IMR-90 (cell line): ENCODE measurements at regions not wholly inside any gene's neighbourhood (a gene's known extent, or its start where the extent isn't known, plus 50 kb on each side); places are given as distances from the start of the nearest gene placed in this dataset.

ENCODE experiments used
- ATAC-seq: fragments of 200-7000 bp; cut with Tn5 transposase; 2 replicates; pipeline ENCODE4 v1.9.1; 2020; ENCODE audit warnings: low read depth, mild to moderate bottlenecking, moderate library complexity
- BruUV-seq: library from RNA; stranded (reverse); fragments of 400-500 nt; replicated peaks from 2 replicates; lab custom pipeline; 2021; lab: Mats Ljungman, UMichigan
- CTCF ChIA-PET: fragments of 300-600 bp; formaldehyde crosslinking; extraction: SDS; loops from one replicate; lab custom pipeline; 2021; ENCODE audit warnings: antibody characterized with exemption; lab: Yijun Ruan, JAX
- POLR2A ChIA-PET: fragments of 300-600 bp; sonication (Branson Sonifier 250); formaldehyde crosslinking; loops from one replicate; lab custom pipeline; 2022; ENCODE audit warnings: antibody characterized with exemption; ENCODE audit not compliant: unreplicated experiment; lab: Charles Lee
- DNase-seq: peaks from one replicate; pipeline ENCODE4 v3.0.0; 2013
- H2AFZ ChIP-seq: replicated peaks from 2 replicates; pipeline ENCODE3; 2013; ENCODE audit warnings: low read length, mild to moderate bottlenecking; ENCODE audit not compliant: poor library complexity
- H2AK5ac ChIP-seq: 2 replicates; pipeline ENCODE4 v1.6.1; 2013; ENCODE audit warnings: low read depth, low read length, inconsistent platforms
- H2AK9ac ChIP-seq: replicated peaks from 2 replicates; pipeline ENCODE3; 2013; ENCODE audit warnings: mild to moderate bottlenecking, low read depth, low read length, moderate library complexity; ENCODE audit not compliant: poor library complexity
- H2BK120ac ChIP-seq: 2 replicates; pipeline ENCODE4 v1.6.1; 2013; ENCODE audit warnings: low read depth, low read length, inconsistent platforms
- H2BK15ac ChIP-seq: 3 replicates; pipeline ENCODE4 v1.6.1; 2013; ENCODE audit warnings: low read depth, low read length, inconsistent platforms
- H2BK20ac ChIP-seq: 2 replicates; pipeline ENCODE4 v1.6.1; 2013; ENCODE audit warnings: low read depth, mild to moderate bottlenecking, inconsistent platforms, low read length, moderate library complexity
- H2BK5ac ChIP-seq: 2 replicates; pipeline ENCODE4 v1.6.1; 2013; ENCODE audit warnings: mild to moderate bottlenecking, low read depth, low read length, inconsistent platforms; ENCODE audit not compliant: poor library complexity, severe bottlenecking
- H3K14ac ChIP-seq: replicated peaks from 2 replicates; pipeline ENCODE4 v1.6.1; 2013; ENCODE audit warnings: low read depth, low read length, inconsistent platforms
- H3K18ac ChIP-seq: 2 replicates; pipeline ENCODE4 v1.6.1; 2013; ENCODE audit warnings: low read depth, low read length, control low read depth
- H3K23ac ChIP-seq: 2 replicates; pipeline ENCODE4 v1.6.1; 2013; ENCODE audit warnings: low read depth, low read length, inconsistent platforms
- H3K27ac ChIP-seq: 2 replicates; pipeline ENCODE4 v1.5.1; 2013; ENCODE audit warnings: mild to moderate bottlenecking, control low read depth, low read length; ENCODE audit not compliant: insufficient read depth
- H3K27me3 ChIP-seq: 2 replicates; pipeline ENCODE4 v1.6.1; 2013; ENCODE audit warnings: low read length; ENCODE audit not compliant: control insufficient read depth, insufficient read depth
- H3K36me3 ChIP-seq: 2 replicates; pipeline ENCODE4 v1.6.1; 2013; ENCODE audit warnings: low read length, mixed read lengths; ENCODE audit not compliant: control insufficient read depth, insufficient read depth
- H3K4ac ChIP-seq: 2 replicates; pipeline ENCODE4 v1.6.1; 2013; ENCODE audit warnings: low read depth, low read length, inconsistent platforms
- H3K4me1 ChIP-seq: 2 replicates; pipeline ENCODE4 v1.6.1; 2013; ENCODE audit warnings: low read length, mixed read lengths; ENCODE audit not compliant: control insufficient read depth, insufficient read depth
- H3K4me2 ChIP-seq: 2 replicates; pipeline ENCODE4 v1.6.1; 2013; ENCODE audit warnings: low read depth, mild to moderate bottlenecking, control low read depth, low read length, moderate library complexity
- H3K4me3 ChIP-seq: 2 replicates; pipeline ENCODE4 v1.5.1; 2013; ENCODE audit warnings: low read depth, mild to moderate bottlenecking, control low read depth, low read length, moderate library complexity; ENCODE audit not compliant: insufficient read depth
- H3K56ac ChIP-seq: 2 replicates; pipeline ENCODE4 v1.6.1; 2013; ENCODE audit warnings: low read length, inconsistent platforms; ENCODE audit not compliant: insufficient read depth; ENCODE audit errors: extremely low read depth
- H3K79me1 ChIP-seq, 2 experiments: 2 replicates each; pipeline ENCODE4 v1.6.1; 2013; ENCODE audit warnings: low read length in 2 of 2, inconsistent platforms in 1 of 2, low read depth in 1 of 2
- H3K9ac ChIP-seq: 2 replicates; pipeline ENCODE4 v1.6.1; 2013; ENCODE audit warnings: low read depth, low read length, control low read depth
- H3K9me1 ChIP-seq: 2 replicates; pipeline ENCODE4 v1.6.1; 2013; ENCODE audit warnings: low read length, inconsistent platforms; ENCODE audit not compliant: insufficient read depth
- H3K9me3 ChIP-seq: 2 replicates; pipeline ENCODE4 v1.6.1; 2013; ENCODE audit warnings: low read length; ENCODE audit not compliant: control insufficient read depth, insufficient read depth
- H4K20me1 ChIP-seq: 2 replicates; pipeline ENCODE4 v1.6.1; 2013; ENCODE audit warnings: low read length, inconsistent platforms; ENCODE audit not compliant: insufficient read depth
- H4K5ac ChIP-seq: 2 replicates; pipeline ENCODE4 v1.6.1; 2013; ENCODE audit warnings: mild to moderate bottlenecking, low read depth, low read length, control low read depth
- H4K8ac ChIP-seq, 2 experiments: 2 replicates each; pipeline ENCODE4 v1.6.1; 2013; ENCODE audit warnings: low read depth in 2 of 2, low read length in 2 of 2, control low read depth in 1 of 2, inconsistent platforms in 1 of 2
- H4K91ac ChIP-seq: 2 replicates; pipeline ENCODE4 v1.6.1; 2013; ENCODE audit warnings: low read depth, low read length, inconsistent platforms; ENCODE audit not compliant: insufficient read depth
- BHLHE40 ChIP-seq: fragments of 150-350 bp; IDR thresholded peaks from 2 replicates; pipeline ENCODE4 v1.6.1; 2016; ENCODE audit warnings: mild to moderate bottlenecking, low read depth, low read length
- CHD1 ChIP-seq: IDR thresholded peaks from 2 replicates; pipeline ENCODE4 v1.6.1; 2012; ENCODE audit warnings: low read depth, low read length, improper control_type of control experiment
- FOS ChIP-seq: fragments of 150-350 bp; IDR thresholded peaks from 2 replicates; pipeline ENCODE4 v1.6.1; 2016; ENCODE audit warnings: low read depth, low read length
- MAZ ChIP-seq: IDR thresholded peaks from 2 replicates; pipeline ENCODE4 v1.6.1; 2012; ENCODE audit warnings: low read depth, mild to moderate bottlenecking, low read length, improper control_type of control experiment, moderate library complexity, borderline replicate concordance
- MXI1 ChIP-seq: IDR thresholded peaks from 2 replicates; pipeline ENCODE4 v1.6.1; 2012; ENCODE audit warnings: low read depth, mild to moderate bottlenecking, low read length, moderate library complexity, borderline replicate concordance
- POLR2A ChIP-seq: IDR thresholded peaks from 2 replicates; pipeline ENCODE4 v1.6.1; 2012; ENCODE audit warnings: mild to moderate bottlenecking, low read depth, low read length
- RCOR1 ChIP-seq: IDR thresholded peaks from 2 replicates; pipeline ENCODE4 v1.6.1; 2012; ENCODE audit warnings: mild to moderate bottlenecking, low read length, improper control_type of control experiment; ENCODE audit not compliant: insufficient replicate concordance
- RFX5 ChIP-seq: IDR thresholded peaks from 2 replicates; pipeline ENCODE4 v1.8.0; 2012; ENCODE audit warnings: low read depth, mild to moderate bottlenecking, low read length, moderate library complexity
- SMC3 ChIP-seq: fragments of 150-350 bp; IDR thresholded peaks from 2 replicates; pipeline ENCODE4 v1.6.1; 2016; ENCODE audit warnings: low read depth, mild to moderate bottlenecking, antibody characterized with exemption, low read length, moderate library complexity
- WGBS, 2 experiments: methylation state at CpG; one replicate each; pipeline versions ENCODE4 v1.1.5 to v1.1.7; 2013; ENCODE audit warnings: missing lambda C conversion rate in 2 of 2; ENCODE audit not compliant: insufficient read length in 1 of 2; ENCODE audit errors: extremely low coverage in 2 of 2; 5-methylcytosine and 5-hydroxymethylcytosine counted together
- dilution Hi-C: fragments of 300-500 bp; cut with HindIII; formaldehyde crosslinking; loops from one replicate; pipeline ENCODE4 v1.14.3; 2018; ENCODE audit warnings: low sequenced_read_pairs; ENCODE audit not compliant: unreplicated experiment
- in situ Hi-C: fragments of 300-500 bp; cut with MboI; formaldehyde crosslinking; loops from 3 replicates; pipeline ENCODE4 v1.14.3; 2019; ENCODE audit warnings: low sequenced_read_pairs, inconsistent platforms, mixed read lengths
- intact Hi-C: fragments of 100-400 bp; cut with micrococcal nuclease; formaldehyde crosslinking; loops from 2 replicates; pipeline ENCODE4 v1.10.0; 2022

- TF ChIP-seq BHLHE40 (no peak), POLR2A (no peak), RCOR1 (no peak), MAZ (no peak), CHD1 (no peak), FOS (no peak), MXI1 (no peak), RFX5 (no peak), SMC3 (no peak)
Measured at GRCh38 chr1:68938051-68938666, 441.3 kb upstream of the DEPDC1 start.

More at GRCh38 chr1:68938051-68938666, 441.3 kb upstream of the DEPDC1 start:
- Histone ChIP-seq H3K18ac (no peak overlapping the region), H3K4me2 (no peak overlapping the region), H3K4me1 (no peaks in the 10 kb centered on the region), H3K4ac (no peak overlapping the region), H3K56ac (no peak overlapping the region), H2BK5ac (no peak overlapping the region), H3K27me3 (no peaks in the 10 kb centered on the region), H4K20me1 (no peaks in the 10 kb centered on the region), H3K79me1 (no peaks in the 10 kb centered on the region), H2BK120ac (no peak overlapping the region), H3K27ac (no peak overlapping the region), H3K23ac (no peak overlapping the region), H4K5ac (no peak overlapping the region), H3K14ac (no peak overlapping the region), H3K9ac (no peak overlapping the region), H2BK20ac (no peak overlapping the region), H3K9me3 (0 out of 2 replicates have a peak, but pooled peaks cover 2% of the 10 kb centered on the region), H2AK5ac (no peak overlapping the region), H4K91ac (no peak overlapping the region), H2AFZ (no peak overlapping the region), H2AK9ac (no peak overlapping the region), H4K8ac (no peak overlapping the region), H3K9me1 (no peaks in the 10 kb centered on the region), H3K36me3 (no peaks in the 10 kb centered on the region), H3K4me3 (no peak overlapping the region), H2BK15ac (no peak overlapping the region)
- no peak for ATAC-seq
- dilution Hi-C loops (no loop called here), intact Hi-C loops (no loop called here), in situ Hi-C loops (no loop called here)
- ChIA-PET POLR2A (no interaction called here), CTCF (no interaction called here)
- BruUV-seq: no TSS peak
- no peak for DNase-seq
- WGBS, 2 experiments: no CpG with 5 or more reads among the region's 5 CpGs
